Left hindlimb (tissue), 1 donor: ENCODE measurements at regions not wholly inside any gene's neighbourhood (a gene's known extent, or its start where the extent isn't known, plus 50 kb on each side); places are given as distances from the start of the nearest gene placed in this dataset.
"Not testable (repeated sequence)": the region's sequence is repeated elsewhere in the genome, so short reads cannot be mapped to it uniquely, and the experiment has no call there.

Experiments used
- DNase-seq: peaks from one replicate; pipeline ENCODE4 v3.0.0-alpha.2; 2018

DNA sequence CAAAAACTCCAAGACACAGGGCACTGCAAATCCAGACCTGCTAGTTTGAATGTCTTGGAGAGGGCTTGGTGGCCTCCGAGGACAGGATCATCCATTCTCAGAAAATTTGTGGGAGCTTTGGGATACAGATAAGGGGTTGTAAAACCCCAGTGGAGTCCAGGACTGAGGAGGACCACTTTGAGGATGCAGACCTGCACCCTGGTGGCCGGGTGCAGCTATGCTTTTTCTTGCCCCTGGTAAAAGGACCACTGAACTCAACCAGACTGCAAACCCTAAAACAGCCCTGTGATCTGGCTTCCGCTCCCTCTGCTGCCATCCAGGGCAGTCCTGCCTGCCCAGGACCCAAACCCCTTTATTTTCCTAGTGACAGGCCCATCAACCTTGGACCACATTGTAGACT, 169.5 kb upstream of the DAAM1 start:
- DNase-seq, result no peak

DNA sequence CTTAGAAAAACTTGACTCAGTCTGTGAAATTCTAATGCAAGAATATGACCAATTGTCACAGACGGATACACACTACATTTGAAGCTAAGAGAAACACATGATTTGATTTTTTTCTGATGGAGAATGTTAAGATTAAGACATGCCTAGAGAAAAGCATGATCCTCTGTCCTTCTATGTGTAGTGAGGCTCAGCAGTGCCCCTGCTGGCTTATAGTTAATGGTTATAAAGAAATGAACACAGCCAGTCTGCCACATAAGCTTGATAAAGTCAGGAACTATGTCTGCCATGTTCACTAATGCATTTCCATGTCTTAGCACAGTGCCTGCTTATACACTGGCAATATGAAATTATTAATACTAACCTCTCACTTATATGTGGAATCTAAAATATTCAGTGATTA, 168.1 kb upstream of the DAAM1 start:
- no peak for DNase-seq

DNA sequence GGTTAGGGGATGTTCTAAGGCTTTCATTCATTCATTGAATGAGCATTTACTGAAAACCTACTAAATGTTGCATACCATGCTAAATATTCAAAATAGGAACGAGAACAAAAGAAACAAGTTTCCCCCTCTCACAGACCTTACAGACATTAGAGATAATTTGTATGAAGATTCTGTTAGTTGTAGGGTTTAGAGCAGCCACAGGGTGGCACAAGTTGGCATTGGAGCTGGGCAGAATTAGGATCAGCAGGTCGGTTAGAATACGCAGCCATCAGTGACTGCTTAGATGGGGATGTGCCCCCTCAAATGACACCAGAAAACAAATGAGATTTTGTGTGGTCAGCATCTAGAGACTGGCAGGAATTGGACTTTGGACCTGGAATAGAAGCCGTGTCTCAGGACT, 166.3 kb upstream of the DAAM1 start:
- no peak for DNase-seq

DNA sequence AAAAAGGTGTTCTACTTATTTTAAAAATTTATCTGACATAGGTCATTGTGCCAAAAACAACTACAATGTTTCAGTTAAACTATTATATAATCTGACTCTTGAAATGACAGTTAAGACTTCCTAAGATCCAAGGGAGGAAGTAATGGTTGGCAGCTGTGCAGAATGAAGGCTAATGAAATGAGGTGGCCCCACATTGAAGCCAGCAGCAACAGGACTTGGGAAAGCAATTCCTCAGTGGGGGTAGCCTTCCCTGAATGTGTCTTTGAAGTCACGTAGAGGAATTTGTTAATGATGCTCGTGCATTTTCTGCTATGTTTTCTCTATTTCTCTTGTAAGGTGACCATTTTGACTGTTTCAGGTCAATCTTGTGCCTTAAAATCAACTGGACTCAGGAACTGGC, 162.4 kb upstream of the DAAM1 start:
- DNase-seq, result no peak

DNA sequence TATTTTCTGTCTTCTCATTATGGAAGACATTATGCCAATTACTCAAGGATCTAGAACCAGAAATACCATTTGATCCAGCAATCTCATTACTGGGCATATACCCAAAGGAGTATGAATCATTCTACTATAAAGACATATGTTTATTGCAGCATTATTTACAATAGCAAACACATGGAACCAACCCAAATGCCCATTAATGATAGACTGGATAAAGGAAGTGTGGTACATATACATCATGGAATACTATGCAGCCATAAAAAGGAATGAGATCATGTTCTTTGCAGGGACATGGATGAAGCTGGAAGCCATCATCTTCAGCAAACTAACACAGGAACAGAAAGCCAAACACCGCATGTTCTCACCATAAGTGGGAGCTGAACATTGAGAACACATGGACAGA, 161.8 kb upstream of the DAAM1 start:
- DNase-seq, result not testable (repeated sequence)

DNA sequence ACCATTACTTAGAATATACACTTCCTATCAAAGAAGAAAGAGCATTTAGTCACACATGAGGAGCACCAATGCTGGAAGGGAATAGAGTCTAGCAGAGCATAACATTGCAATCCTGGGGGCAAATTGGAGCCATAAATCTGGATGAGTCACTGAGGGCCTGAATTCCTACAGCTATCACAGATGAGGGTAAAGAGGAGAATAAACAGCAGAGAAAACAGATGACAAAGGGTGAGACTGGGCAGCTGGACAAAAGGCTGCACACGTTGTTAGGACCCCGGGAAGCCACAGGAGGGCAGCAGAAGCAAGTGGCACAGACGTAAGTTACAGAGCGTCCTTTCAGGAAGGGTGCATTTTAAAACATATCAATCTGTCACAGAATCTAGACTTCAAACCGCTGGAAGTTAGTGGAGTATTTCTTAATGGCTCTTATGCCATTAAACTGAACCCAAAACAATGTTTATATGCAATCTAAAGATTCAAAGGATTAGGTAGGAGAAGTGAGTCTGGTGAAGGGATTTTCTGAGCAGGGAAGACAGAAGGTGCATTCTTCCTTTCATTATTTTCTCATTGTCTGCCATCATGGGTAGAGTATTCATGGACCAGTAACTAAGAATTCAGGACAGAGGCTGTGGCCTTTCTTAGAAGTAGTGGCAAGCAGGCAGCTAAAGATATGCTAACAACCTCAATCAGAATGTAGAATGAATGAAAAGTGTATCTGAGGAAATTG, 159.8 kb upstream of the DAAM1 start:
- peak; percentile 69 for DNase-seq

DNA sequence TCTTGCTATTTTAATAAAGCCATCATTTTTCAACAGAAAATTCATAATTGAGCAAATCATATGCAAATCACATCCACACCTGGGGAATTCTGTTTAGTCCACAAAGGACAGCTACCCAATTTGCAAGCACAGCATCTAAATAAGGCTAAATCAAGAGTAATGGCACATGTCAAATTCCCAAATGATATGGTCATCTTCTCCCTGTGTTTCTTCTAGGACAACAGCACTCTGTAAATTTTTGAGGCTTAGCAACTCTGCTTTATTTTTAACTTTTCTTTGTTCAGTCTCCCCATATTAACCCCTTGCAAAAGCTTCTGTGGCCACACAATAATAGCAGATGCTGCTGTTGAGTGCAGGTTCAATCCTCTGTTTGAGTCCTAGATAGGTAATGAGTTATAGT, 155.6 kb upstream of the DAAM1 start:
- no peak for DNase-seq

DNA sequence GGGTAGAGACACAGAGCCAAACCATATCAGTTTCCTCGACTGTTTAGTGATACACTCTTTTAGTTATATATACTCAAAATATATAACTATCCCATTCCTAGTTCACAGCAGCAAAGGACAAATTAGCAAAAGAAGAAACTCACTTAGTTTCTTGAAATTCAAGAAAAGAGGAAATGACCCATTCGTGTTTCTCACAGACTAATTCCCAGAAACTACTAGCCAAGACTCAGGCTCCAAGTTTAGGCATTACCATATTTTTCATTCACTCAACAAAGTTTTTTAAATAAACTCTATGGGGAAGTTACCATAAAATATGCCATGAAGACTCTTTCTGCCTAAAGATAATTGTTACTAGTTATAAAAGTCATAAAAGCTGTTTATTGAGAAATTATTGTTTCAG, 152.3 kb upstream of the DAAM1 start:
- no peak for DNase-seq

DNA sequence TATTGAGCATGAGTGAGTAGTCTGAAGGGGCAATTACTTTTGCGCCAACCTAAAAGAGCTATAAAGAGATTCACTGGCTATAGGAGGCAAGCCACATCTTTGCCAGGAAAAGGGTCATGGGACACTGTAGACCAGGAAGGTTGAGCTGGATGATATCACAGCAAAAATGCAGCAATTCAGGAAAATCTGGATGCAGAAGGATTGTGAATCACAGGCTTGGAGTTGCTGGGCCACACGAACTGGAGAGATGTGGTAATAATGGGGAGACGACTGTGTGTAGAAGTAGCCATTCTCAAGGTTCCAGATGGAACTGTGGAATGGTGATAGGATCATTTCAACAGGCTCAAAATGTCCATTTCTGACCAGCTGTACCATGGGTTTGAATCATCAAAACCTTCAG, 151.4 kb upstream of the DAAM1 start:
- no peak for DNase-seq

DNA sequence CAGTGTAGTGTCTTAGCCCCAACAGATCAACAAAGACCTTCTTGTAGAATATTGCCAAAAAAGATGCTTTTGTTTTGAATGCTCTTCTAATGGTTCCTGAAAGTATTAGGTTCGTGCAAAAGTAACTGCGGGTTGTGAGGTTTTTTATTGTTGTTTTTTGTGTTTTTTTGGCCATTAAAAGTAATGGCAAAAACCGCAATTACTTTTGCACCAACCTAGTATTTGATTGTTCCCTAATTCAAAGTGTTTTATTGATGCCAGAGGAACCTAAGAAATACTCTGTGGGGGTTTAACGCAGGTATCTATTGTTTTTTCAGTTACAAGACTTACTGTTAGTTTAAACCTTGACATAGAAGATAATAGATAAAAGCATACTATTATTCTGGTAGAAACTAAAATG, 150.8 kb upstream of the DAAM1 start:
- DNase-seq, result no peak

DNA sequence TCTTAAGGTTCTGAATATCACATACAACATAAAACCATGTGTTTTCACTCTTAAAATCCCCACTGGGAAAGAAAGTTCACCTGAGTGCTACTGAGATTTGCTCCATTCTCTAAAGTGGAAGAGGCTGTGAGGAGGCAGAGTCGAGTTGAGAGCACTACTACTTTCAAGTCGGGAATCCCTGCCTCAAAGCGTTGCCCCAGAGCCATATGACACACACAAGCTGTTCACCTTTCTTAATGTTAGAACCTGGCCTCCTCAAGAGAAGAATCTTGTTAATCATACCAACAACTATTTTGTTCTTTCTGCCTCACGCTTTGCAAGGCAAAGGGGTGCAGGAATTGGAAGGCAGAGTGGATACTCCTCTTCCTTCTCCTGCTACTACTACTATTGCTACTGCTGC, 149.7 kb upstream of the DAAM1 start:
- no peak for DNase-seq

DNA sequence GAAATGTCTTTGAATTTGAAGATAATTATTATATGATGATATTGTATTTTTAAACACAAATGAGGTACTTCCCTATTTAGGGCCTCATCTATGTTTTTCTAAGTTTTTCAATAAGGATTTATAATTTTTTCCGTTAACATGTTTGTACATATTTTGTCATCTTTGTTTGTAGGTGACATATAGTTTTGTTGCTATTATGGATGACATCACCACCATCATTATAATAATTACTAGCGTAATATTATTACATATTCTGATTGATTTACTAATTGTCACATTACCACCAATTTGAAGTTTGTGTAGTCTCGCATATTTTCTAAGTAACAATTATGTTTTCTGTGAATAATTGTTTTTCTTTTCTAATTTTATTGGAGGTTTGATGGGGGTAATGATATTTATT, 147.2 kb upstream of the DAAM1 start:
- no peak for DNase-seq

DNA sequence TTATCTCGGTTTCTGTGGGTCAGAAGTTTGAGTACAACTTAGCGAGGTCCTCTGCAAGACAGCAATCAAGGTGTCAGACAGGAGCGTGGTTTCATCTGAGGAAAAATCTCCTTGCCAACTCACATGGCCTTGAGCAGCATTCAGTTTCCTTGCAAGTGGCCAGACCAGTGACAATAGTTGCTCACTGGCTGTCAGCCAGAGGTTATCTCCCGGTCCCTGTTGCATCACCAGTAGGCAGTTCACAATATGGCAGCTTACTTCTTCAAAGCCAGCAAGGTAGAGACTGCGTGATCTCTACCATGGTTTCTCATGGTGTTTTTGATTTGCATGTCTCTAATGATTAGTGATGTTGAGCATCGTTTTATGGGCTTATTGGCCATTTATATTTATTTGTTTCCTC, 143.8 kb upstream of the DAAM1 start:
- DNase-seq, result no peak

DNA sequence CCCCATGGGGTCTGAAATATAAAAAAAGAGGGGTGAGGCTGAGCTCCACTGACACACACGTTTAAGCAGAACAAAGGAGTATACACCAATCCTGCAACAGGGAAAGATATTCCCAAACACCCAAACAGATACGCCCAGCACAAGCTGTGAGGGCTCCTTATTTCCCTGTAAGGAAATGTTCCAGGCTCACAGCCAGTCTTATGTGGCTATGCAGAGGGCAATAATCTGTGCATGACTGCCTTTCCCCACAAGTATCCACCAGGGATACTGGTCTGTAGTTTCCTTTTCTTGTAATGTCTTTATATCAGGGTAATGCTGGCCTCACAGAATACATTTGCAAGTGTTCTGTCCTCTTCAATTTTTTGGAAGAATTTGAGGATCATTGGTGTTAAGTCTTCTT, 141.7 kb upstream of the DAAM1 start:
- DNase-seq, result no peak

DNA sequence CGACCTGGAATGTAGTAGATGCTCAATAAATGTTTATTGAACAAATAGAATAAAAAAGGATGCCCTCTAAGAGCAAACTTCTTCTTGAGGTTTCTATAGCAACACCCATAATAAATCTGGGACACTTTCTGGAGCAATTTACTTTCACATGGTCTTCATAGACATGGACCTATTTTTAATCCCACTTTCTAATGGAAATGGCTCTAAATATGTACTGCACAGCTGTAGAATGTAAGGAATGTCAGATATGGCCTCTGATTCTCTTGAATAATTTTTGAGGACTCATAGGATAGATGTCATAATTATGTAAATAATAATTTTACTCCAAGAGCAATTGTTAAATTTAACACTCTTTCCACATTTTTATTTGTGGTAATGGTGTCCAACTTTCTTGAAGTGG, 133.5 kb upstream of the DAAM1 start:
- DNase-seq, result no peak

DNA sequence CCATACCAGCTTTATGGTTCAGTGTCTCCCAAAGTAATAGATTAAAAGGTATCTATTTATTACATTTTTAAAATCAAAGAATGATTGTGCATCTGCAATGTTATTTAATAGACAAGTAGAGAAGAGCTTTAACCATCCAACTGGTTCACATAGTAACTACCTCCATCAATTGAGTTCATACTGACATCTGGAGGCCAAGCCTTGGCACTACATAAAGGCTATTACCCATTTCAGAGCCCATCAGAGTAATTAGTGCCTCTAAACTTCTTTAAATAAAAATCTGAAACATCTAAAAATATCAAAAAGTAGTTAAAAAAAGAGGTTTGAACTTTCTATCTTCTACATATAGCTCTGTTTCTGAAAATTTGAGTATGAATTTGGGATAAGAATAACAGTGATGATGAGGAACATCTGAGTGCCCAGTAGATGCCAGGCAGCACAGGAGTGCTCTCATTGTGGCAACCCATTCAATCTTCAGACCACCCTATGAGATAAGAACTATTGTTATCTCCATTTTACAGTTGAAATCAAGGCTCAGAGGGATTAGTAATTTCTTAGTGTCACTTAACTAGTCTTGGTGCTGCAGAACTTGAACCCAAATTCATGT, 132.9 kb upstream of the DAAM1 start:
- no peak for DNase-seq

DNA sequence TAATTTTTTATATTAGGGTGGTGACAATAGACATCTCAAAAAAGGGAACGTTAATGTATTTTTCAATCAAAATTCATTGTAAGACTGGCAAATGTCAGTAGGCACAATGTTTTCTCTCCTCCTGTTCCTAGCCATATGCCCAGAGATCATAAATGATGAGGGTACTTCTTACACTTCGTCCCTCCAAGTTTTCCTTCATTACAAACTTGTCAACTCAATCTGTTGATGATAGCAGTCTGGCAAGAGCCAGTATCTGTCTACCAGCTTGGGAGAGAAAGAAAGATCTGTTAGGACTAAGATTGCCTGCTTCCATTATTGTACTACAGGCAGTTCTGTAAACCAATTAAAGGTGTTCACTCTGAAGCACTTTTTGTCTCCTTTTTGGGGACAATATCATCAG, 130.9 kb upstream of the DAAM1 start:
- no peak for DNase-seq

DNA sequence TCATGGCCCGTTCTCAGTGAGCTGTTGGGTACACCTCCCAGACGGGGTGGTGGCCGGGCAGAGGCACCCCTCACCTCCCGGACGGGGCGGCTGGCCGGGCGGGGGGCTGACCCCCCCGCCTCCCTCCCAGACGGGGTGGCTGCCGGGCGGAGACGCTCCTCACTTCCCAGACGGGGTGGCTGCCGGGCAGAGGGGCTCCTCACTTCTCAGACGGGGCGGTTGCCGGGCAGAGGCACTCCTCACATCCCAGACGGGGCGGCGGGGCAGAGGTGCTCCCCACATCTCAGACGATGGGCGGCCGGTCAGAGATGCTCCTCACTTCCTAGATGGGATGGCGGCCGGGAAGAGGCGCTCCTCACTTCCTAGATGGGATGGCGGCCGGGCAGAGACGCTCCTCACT, 129.7 kb upstream of the DAAM1 start:
- not testable (repeated sequence) for DNase-seq

DNA sequence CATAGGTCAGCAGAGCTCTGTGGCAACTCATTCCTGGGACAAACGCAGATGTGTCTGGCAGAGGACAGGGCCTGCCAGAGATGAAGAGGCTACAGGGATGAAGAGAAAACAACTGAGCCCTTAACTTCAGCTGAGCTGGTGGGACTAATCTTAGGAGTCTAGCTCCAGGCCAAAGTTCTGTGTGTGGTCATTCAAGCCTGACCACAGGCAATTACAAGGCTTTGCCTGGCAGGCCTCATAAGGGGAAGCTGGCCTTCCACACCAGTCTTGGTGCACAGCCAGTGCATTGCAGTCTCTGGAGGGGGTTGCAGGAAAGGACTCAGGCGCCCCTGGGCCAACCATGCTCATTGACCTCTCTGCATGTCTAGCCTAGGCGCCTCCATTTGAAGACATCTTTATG, 127.6 kb upstream of the DAAM1 start:
- DNase-seq, result peak; percentile 41

DNA sequence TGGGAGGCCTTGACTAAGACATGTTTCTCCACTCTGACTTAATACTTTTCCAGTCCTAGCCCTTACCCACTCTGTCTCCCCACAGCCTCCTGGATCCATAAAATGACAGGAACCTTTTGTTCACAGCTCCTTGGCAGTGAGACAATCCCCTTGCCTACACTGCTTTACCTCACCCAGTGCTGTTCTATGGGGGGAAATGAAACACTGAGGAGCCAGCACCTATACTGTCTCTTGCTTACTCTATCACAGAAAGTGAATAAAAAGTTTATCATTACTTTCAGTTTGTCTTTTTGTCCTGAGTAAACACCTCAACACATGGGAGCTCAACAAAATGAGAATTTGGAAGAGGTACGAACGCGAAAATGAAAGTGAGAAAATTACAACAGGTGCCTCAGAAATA, 127.2 kb upstream of the DAAM1 start:
- DNase-seq, result no peak

DNA sequence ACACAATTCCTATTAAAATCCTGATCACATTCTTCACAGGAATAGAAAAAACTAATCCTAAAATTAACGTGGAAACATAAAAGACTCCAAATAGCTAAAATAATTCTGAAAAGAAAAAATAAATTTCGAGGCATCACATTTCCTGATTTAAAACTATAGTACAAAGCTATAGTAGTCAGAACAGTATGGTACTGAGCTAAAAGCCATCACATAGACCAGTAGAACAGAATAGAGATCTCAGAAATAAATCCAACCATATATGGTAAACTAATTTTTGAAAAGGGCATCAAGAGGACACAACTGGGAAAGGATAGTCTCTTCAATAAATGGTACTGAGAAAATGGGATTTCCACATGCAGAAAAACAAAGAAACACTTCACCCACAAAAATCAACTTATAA, 125.2 kb upstream of the DAAM1 start:
- no peak for DNase-seq

DNA sequence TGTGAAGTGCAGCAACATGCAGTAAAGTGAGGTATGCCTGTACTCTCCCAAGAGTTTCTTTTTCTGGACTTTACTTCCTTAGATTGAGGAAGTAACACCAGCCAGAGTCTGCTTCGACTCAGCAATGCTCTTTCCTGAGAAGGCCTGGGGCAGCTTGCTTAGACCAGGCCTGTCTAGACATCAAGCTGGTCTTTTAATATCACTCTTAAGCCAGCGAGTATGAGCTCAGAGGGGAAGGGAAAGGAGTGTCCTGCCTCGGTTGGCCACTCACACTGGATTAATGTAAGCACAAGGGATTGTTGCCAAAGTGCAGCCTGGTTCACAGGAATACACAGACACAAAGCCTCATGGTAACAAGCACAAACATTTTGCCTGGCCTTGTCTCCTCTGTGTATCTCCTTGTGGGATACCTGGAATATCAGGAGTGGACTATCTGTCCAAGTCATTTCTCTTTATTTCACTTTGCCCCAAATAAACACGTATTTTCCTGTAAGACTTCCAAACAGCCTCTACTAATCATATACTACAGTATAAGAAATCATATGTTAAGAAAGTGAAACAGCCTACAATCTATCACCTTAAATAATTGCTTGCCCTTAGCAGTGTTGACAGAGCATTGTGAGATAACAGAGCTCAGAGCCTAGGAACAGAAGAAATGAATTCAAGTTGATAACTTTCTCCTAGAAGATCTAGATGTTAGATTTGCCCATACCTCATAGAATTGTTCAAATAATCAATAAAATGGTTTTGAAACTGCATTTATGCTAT, 121.2 kb upstream of the DAAM1 start:
- no peak for DNase-seq

DNA sequence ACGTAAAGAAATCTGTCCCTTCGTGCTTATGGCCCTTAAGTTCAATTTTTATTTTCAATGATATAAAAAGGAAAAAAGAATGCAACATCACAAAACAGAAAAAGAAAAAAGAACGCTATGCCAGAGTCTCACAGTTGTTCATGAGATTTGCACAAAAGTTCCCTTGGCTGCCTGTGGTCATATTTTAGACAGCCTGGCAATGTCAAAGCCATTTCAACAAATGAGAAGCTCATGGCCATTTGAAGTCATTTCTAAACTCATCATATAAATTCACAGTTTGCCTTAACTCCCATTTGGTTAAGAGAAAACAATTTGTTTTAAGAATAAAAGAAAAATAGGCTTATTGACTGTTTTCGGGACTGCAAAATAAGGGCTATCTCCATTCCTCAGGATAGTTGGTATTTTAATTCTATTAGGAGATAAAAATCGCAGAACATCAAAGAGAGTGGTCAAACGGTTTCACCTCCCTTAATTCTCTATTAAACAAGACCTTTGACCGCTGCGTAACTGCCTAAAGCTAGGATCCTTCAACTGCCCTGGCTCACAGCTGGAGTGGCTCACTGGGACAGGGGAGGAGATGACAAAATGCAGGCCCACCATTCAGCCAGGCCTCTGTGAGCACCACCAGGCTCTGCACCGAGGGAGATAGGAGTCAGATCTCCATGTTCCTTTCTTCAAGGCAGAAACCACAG, 119.2 kb upstream of the DAAM1 start:
- no peak for DNase-seq

DNA sequence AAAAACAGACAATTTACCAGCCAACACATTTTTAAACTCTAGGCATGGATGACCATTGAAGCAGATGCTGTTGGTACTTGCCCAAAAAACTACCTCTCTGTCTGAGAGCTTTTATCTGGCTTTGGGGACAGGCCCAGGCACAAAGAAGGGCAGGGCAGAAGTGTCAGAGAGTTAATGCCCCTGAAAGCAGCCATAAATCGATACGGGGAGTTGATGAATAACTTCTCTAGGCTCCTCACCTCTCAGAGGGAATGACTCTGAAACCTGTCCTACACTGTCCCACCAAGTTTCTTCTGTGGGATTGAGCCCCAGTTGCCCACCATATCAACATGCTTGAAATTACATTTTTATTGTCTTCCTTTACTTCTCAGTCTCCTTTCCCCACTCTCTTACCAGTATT, 113.0 kb upstream of the DAAM1 start:
- DNase-seq, result no peak
